ENCODE measurements at regions not wholly inside any gene's neighbourhood (a gene's known extent, or its start where the extent isn't known, plus 50 kb on each side); places are given as distances from the start of the nearest gene placed in this dataset.

DNA sequence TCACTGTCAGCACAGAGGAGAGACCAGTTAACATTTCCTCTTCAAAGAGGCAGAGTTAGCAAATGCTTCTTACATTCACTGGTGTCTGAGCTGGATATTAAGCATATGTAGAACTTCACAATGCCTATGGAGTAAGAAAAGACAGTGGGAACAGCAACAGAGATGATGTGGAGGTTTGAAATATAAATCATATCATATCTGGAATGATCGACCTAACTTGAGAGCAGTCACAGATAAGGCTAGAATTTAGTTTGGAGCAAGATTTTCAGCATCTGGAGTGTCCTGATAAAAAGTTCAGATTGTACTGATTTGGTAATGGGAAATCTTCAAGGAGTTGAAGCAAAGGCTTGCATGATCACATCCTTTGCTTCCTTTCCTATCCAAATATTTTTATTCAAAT lies 90.5 kb upstream of the ANKRD50 start:
- DNase-seq, result no peak

GRCh38 chr4:124797223-124797622 lies 84.7 kb upstream of the ANKRD50 start:
- no peak for DNase-seq

- DNase-seq, result no peak
Measured at GRCh38 chr4:124790471-124790870, 77.9 kb upstream of the ANKRD50 start.

DNA sequence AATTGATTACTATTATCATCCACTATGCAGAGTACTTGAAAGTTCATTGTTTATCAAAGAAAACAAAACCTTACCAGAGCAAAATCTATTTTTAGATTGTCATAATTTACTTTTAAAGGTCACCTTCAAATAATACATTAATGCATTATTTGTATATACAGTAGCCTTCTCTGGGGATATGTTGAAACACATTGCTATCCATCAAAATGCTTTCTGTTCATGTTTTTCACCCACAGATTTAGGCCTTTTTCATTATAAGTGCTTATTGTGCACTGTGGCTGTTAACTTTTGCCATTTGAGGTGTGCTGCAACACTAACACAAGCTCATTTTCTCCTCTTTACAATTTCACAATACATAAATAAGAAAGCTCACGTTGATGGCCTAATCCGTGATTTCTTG lies 74.1 kb upstream of the ANKRD50 start:
- no peak for DNase-seq

DNA sequence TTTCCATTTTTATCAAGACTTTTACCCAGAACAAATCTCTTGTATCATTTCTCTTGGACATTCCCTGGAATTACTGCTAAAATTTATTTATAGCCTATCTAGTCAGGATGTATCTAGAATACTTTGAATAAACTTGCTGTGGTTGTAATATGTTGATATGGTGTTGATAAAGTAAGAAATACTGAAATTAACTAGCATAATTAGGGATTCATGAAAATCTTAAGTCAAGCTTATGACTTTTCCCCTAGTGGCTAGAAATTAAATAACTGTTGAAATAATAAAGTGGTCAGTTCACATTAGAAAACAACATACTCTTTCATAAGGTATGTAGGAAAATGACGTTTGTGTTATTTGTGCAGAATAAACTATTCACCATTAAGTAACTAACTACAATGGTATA lies 73.1 kb upstream of the ANKRD50 start:
- no peak for DNase-seq

- no peak for DNase-seq
Measured at GRCh38 chr4:124783847-124784246, 71.3 kb upstream of the ANKRD50 start.

GRCh38 chr4:124777007-124777406 lies 64.5 kb upstream of the ANKRD50 start:
- DNase-seq, result no peak

DNA sequence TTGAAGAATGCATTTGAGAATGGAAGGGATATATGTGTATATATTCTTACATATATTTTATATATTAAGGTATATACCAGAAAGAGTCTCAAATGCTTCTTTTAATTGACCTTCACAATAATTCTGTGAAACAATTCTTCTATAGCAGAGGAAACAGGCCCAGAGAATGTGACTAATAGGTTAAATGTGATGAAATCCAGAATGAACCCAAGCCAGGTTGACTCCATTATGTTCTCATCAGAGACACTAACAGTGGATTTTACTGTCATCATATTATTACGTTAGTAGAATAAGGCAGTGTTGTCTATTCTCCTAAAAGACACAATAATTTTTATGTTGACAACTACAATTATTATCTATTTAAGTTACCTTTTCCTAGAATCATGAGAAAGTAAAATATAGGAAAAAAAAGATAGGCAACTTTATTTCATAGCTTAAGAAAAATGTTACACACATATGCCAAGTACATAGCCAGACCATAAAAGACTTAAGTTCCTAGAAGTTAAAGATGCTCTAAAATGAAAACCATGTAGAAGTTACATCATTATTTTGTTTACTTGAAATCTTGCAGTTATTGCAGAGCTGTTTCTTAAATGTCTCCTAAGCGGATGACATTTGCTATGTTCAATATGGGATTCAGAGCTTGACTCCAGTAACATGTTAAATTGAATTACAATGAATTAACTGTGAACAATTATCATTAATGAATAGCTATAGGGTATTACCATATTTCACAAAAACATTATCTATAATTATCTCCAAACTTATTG lies 56.2 kb upstream of the ANKRD50 start:
- DNase-seq, result no peak

DNA sequence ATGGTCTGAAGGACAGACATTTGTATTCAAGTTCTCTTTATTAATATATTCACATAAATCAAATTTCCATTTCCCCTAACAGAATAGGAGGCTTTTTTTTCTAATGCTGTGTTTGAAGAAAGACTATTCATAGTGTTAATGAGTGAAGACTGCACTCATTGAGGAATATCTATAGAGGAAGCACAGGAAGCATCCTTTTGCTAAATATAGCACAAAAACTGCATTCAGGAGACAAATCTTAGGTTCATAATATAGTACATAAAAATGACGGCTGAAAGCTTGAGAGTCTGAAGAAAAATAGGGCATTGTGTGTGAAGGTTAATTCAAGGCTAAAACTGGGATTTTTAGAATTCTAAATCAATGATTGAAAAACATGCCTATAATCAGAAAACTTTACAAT lies 50.4 kb upstream of the ANKRD50 start:
- no peak for DNase-seq

Measured in activated CD4-positive, alpha-beta T cell treated with anti-CD3 and anti-CD28 coated beads, Interleukin-2, Interleukin-6, amounts not matched to agents 100 ng/mL and 50 ng/mL, durations not matched to agents 16 hours and 8 hours (primary cell).